ENCODE measurements at regions not wholly inside any gene's neighbourhood (a gene's known extent, or its start where the extent isn't known, plus 50 kb on each side); places are given as distances from the start of the nearest gene placed in this dataset.
"Not testable (repeated sequence)": the region's sequence is repeated elsewhere in the genome, so short reads cannot be mapped to it uniquely, and the experiment has no call there.

DNA sequence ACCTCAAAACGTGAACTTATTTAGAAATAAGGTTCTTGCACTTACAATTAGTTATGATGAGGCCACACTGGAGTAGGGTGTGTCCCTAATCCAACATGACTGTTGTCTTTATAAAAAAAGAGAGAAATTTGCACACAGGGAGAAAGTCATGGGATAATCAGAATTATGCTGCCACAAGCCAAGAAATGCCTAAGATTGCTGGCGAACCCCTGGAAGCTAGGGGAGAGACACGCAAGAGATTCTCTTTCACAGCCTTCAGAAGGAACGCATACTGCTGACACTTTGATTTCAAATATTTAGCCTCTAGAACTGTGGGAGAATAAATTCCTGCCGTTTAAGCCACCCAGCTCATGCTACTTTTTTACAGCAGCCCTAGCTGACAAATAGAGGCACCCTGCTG, 138.3 kb downstream of the CCDC71L start:
- DNase-seq = no peak

DNA sequence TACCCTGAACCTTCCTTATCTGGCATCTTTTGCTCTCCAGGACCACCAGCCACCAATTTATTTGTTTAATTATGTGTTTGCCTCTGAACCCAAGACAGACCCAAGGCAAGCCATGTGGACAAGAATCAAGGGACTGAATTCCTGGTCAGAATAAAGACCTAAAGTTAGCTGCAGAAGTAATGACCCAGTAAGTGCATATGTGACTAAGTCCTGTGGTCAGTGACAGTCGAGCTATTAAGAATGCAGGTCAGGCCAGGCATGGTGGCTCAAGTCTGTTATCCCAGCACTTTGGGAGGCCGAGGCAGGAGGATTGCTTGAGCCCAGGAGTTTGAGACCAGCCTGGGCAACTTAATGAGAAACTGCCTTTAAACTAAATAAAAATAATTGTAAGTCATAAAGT, 139.4 kb downstream of the CCDC71L start:
- DNase-seq = no peak

- DNase-seq = no peak
Observed at GRCh38 chr7:106520962-106521514, 139.9 kb downstream of the CCDC71L start.

DNA sequence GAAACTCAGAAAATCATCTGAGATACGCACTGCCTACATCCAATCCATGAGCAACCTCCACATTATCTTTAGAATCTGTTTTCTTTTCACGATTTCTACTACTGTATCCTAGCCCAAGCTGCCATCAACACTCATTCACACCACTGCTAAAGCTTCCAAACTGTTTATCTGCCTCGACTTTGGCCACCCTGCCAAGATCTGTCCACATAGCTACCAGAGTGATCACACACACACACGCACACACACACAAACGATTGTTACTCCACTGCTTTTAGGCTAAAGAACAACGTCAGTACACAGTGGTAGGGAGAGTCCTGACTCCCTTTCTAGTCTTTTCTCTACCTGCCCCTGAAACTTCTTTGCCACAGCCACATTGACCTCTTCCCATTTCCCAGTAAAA, 142.0 kb downstream of the CCDC71L start:
- no peak for DNase-seq

GRCh38 chr7:106518239-106518638, 142.7 kb downstream of the CCDC71L start:
- no peak for DNase-seq

- DNase-seq = no peak
Observed at GRCh38 chr7:106517508-106517907, 143.4 kb downstream of the CCDC71L start.

GRCh38 chr7:106515321-106515720, 145.6 kb downstream of the CCDC71L start:
- DNase-seq = no peak

DNA sequence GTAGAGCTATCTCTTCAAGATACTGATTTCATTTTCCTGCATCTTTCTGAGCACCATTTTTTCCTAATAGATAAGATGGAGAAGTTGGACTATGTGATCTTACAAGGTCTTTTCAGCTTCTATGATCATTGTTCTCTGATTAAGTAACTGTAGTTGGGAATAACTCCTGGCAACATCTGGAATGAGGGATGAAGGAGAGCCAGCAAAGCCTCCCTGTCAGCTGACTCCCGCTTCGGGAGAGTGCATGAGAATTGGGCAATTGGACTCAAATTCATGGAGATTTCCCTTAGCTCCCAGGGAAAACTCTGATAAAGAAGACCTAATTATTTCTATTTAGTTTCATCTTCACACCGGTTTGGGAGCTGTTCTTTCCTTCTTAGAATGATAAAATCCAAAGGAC, 146.1 kb downstream of the CCDC71L start:
- DNase-seq = no peak

DNA sequence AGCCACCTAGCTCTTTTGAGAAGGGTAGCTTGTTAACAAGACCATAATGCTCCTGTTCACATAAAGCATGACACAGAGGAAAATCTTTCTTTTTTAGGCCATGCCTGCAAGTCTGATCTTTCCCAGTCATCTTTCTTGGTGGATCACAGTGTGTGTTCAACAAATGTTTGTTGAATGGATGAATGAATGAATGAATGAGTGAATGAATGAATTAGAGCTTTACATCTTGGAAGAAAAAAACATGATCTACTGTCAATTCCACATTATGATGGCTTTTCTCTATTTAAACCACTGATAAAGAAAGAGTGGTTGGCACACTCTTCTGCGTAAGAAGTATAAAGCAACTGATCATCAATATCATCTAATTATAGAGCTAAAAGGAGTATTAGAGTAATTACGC, 148.7 kb downstream of the CCDC71L start:
- DNase-seq = no peak

DNA sequence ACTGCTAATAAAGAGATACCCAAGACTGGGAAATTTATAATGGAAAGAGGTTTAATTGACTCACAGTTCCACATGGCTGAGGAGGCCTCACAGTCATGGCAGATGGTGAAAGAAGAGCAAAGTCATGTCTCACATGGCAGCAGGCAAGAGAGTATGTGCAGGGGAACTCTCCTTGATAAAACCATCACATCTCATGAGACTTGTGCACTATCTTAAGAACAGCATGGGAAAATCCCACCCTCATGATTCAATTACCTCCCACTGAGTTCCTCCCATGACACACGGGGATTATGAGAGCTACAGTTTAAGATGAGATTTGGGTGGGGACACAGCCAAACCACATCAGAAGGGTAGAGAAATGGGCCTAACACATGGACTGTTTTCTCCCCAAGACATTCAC, 156.3 kb downstream of the CCDC71L start:
- peak in 1 of 4 experiments; percentile 15 for DNase-seq

DNA sequence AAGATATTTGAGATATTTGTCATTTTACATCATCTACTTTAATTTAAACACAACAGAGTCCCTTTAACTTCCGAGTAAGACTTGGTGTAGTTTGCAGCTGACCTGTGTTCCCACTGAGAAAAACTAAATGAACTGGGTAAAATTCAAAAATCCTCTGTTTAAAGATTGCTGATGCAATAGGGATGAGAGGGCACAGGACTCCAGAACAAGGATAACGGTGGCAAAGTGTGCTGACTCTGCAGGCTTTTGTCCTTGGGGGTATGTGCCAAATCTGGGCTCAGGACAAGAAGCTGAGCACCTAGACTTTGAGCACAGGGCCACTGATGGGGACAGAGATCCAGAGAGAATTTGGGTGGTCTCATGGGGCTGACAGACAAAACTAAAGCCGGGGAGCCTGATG, 156.8 kb downstream of the CCDC71L start:
- DNase-seq = no peak

- DNase-seq = no peak
Observed at GRCh38 chr7:106503626-106504025, 157.3 kb downstream of the CCDC71L start.

DNA sequence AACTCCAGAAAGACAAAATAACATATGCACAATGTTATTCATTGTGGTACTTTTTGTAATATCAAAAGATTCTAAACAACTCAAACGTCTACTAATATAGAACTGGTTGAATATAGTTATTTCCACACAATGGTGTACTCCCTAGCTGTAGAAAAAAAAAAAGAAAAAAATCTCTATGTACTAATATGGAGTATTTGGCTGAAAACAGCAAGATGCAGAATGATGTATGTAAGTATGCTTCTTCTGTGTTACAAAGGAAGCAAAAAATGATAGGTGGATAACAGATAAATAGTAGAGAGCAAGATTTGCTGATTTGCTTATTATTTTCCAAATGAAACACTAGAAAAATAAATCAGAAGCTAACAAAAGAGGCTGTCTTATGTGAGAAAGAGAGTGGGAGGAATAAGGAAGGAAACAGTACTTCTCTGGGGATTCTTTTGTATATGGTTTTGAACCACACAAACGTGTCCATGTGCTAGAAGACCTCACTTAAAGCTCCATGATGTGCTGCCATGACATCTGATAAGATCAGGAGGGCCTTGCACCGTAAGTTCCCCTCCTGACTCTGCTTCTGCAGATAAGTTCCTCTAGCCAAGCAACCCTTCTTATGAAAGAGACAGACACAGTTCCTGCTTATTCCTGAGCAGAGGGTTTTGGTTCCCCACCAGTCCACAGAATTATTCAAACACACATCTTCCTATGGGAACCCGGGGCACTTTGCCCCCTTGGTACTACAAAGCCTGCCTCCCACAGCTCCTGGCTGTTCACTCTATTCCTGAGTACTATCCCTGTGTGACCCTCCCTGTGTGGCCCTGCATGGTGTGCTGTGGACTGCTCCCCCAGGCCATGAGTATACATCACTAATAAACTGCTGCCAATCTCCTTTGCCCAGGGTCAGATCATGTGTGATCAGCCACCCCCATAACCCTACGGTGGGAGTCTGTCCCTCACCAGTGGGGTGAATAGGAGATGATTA, 159.1 kb downstream of the CCDC71L start:
- DNase-seq = peak; percentile 73 to 87 (median 76)

- no peak for DNase-seq
Observed at GRCh38 chr7:106499897-106500296, 161.1 kb downstream of the CCDC71L start.

- not testable (repeated sequence) for DNase-seq
Observed at GRCh38 chr7:106498005-106498404, 163.0 kb downstream of the CCDC71L start.

DNA sequence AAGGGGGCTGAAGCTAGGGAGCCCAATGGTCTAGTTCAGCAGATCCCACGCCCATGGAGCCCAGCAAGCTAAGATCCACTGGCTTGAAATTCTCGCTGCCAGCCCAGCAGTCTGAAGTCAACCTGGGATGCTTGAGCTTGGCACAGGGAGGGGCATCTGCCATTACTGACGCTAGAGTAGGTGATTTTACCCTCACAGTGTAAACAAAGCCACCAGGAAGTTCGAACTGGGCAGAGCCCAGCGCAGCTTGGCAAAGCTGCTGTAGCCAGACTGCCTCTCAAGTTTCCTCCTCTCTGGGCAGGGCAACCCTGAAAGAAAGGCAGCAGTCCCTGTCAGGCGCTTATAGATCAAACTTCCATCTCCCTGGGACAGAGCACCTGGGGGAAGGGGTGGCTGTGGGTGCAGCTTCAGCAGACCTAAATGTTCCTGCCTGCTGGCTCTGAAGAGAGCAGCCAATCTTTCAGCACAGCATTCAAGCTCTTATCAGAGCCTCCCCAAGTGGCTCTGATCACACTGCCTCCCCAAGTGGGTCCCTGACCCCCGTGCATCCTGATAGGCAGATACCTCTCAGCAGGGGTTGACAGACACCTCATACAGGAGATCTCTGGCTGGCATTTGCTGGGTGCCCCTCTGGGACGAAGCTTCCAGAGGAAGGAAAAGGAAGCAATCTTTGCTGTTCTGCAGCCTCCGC, 167.8 kb downstream of the CCDC71L start:
- DNase-seq = no peak

DNA sequence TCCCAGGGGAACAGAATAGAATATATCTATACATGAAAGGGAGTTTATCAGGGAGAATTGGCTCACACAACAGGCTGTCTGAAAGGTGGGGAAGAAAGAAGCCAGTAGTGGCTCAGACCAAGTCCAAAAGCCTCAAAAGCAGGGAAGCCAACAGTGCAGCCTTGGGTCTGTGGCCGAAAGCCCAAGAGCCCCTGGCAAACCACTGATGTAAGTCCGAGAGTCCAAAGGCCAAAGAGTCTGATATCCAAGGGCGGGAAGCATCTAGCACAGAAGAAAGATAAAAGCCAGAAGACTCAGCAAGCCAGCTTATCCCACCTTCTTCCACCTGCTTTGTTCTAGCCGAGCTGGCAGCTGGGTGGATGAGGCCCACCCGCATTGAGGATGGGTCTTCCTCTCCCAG, 172.5 kb downstream of the CCDC71L start:
- no peak for DNase-seq

GRCh38 chr7:106487892-106488291, 173.1 kb downstream of the CCDC71L start:
- DNase-seq = no peak

DNA sequence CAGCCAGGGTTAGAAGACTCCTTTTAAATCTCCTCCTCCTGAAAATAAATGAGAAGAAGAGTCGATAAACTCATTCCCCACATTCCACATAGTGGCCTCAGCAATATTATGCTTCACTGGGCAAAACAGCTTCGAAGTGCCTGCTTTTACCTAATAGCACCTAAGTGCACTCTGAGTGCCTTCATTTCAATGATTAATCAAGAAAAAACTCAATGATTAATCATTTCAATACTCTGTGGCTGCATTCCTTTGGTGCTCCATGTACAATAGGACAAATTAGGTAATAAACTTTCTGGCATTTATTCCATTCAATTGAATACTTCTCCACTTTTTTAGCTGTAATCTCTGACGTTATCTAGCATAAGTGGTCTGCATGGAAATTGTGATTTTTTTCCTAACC, 174.6 kb downstream of the CCDC71L start:
- no peak for DNase-seq

GRCh38 chr7:106485919-106486318, 175.0 kb downstream of the CCDC71L start:
- DNase-seq = no peak

GRCh38 chr7:106485031-106485551, 175.9 kb downstream of the CCDC71L start:
- peak in 1 of 4 experiments; percentile 8 for DNase-seq

- peak in 2 of 4 experiments; percentile 21 to 24 for DNase-seq
Observed at GRCh38 chr7:106484562-106484961, 176.4 kb downstream of the CCDC71L start.

- no peak for DNase-seq
Observed at GRCh38 chr7:106482091-106482490, 178.9 kb downstream of the CCDC71L start.

All from suppressor macrophage (primary cell).